ENCODE measurements at regions not wholly inside any gene's neighbourhood (a gene's known extent, or its start where the extent isn't known, plus 50 kb on each side); places are given as distances from the start of the nearest gene placed in this dataset.
"Not testable (repeated sequence)": the region's sequence is repeated elsewhere in the genome, so short reads cannot be mapped to it uniquely, and the experiment has no call there.

DNA sequence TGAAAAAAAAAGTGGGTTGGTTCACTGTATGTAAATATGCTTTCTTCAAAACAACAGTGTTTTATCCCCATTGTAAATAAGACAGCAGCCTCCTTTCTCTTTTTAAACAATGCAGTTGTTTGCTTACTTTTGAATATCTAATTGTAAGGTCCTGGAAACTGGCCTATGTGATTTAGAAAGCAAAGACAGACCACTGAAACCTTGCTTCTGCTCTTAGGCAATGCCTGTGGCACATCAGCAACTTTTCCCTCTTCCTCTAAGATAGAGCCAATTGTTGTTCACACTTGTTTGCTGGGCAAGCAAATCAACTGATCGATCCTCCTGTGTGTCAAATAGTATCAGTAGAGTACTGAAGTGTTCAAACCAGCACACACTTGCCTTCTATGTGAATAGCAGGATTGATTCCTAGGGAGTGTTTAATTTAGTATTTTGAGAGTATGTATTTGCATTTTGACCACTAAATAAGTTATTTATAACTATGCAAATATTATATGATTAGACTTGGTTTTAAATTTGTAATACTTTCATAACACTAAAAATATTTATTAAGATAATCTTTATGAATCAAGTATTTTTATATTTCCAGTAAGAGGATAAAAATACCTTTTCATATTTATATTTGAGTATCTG is 55.4 kb upstream of the GRPR start:
- no peak for DNase-seq

DNA sequence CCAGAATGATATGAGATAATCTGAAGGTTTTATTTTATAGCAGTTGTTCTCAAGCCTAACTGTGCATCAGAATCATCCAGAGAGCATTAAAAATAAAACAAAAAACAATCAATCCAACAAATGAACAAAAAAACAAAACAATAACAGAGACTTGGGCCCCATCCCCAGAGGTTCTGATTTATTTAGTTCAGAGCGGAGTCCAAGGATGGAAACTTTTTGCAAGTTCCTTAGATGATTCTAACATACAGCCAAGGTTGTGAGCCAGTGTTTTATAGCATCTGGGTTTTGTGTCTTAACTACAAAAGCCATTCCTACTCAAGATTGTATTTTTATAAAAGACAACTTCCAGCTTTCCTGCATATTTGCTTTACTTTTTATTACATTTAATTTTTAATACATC is 59.4 kb upstream of the GRPR start:
- no peak for DNase-seq

DNA sequence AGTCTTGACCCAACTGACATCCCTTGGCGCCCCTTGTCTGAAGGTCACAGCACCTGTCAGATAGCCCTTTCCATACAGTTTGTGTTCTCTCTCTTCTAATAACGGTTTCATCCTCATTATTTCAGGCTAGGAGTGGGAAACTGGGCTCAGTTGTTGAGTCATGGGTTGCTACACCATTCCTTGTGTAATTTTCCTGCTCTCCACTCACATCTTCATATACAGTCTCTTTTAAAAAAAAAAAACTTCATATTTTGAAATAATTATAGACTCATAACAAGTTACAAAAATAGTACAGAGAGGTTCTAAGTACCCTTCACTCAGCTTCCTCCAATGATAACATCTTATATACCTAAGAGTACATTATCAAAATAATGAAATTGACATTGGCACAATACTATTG is 60.2 kb upstream of the GRPR start:
- no peak for DNase-seq

DNA sequence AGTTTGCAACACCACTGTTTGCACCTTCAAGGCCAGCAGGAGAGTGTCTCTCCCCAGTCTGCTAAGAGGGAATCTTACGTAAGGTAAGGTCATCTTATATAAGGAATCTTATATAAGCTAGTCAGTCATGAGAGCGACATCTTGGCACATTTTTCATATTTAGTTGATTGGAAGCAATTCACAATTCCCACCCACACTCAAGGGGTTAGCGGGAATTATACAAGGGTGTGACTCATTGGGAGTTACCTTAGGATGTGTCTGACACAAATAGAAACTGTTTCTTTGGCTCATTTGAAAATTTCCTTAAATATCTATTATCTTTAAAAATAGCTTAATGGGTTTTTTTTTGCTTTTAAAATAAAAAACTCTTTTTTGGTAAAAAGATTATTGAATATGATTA is 62.1 kb upstream of the GRPR start:
- DNase-seq: no peak

DNA sequence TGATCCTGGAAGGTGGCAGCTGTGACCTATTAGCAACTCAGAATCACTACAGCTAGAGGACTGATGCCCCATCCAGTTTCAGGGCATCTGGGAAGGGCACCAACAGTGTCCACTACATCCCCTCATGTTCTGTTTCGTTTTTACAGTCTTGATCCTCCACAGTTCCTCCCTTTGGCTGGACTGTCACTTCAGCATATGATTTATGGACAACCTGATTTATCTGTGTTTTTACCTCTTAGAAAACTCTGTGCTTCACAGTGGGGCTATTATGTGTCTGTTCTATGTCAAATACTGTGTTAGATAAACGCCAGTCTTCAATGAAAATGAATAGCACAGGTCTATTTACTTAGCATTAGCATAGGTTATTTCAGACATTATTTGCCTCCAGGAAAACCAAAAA is 63.1 kb upstream of the GRPR start:
- no peak for DNase-seq

DNA sequence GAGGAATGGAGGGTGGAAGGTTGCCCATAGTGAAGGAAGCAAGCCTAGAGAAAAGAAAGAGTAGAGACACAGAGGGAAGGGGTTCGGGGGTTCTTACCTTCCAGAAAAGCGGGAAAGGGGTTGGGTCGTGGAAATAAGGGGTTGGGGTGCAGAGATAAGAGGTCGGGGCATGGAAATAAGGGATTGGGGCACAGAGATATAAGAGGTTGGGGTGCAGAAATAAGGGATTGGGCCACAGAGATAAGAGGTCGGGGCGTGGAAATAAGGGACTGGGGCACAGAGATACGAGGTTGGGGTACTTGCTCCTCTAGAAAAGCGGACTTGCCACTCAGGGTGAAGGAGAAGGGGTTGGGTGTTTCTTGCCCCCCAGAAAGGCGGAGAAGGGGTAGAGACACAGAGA is 74.2 kb upstream of the GRPR start:
- not testable (repeated sequence) for DNase-seq

DNA sequence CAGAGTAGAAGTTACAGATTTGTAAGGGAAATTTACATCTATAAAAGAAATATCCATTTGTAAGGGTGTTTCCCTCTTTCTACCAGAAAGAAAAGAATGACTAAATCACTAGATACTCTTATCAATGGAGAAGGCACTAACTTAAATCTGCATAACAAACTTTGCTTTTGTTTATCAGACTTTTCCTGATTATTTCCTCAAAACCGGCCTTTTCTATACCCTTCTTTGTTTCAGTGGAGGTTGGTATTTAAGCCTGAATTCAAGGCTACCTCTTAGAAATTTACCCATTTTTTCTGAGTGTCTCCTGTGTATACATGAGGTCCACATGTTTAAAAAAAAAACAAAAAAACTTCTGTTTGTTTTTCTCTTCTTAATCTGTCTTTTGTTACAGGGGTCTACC is 80.4 kb upstream of the GRPR start:
- DNase-seq: no peak

DNA sequence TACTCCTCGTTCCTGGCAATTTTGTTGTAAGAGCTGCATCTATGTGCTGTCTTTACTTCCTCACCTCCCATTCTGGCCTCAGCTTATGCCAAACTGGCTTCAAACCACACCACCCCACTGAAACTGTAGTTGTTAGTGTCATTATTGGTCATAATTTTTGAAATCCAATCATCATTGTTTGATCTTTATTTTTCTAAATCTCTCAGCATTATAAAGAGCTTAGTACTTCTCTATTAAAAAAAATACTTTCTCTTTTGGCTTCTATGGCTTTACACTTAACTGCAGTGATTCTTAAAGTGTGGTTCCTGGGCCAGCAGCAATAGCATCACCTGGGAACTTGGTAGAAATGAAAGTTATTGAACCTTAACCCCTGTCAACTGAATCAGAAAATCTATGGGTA is 83.5 kb upstream of the GRPR start:
- DNase-seq: no peak

DNA sequence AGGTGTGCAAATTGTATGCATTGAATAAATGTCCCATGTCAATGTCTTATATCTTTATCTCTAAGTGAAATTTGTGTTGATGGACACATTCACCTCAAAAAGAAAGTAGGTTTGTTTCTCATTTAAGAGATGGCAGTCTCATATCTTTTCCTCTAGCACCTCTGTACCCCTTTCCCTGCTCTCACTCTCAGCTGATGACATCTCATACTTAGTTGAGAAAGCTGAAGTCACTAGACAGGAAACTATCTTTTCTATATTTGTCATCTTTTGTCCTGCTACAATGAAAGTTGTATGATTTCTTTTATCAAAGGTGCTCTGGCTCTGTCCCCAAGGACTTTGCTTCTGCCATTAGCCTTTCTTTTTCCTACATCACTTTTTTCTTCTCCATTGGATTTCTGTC is 84.0 kb upstream of the GRPR start:
- no peak for DNase-seq

DNA sequence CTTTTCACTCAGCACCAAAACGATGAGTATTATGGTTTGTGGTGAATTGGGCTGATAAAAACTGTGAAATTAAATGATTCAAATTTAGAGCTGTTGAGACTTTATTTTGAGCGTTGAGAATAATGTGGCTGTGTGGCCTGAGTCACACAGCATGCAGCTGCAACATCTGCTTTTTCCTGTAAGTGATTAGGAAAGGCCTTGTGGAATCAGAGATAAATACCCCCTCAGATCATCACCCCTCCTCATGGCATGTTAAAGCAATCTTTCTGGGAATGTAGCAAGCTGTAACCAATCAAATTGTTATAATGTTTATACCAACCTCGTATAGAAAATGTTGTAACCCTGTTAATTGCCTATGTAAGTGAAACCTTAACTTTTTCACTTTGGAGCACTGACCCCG is 90.0 kb upstream of the GRPR start:
- no peak for DNase-seq

DNA sequence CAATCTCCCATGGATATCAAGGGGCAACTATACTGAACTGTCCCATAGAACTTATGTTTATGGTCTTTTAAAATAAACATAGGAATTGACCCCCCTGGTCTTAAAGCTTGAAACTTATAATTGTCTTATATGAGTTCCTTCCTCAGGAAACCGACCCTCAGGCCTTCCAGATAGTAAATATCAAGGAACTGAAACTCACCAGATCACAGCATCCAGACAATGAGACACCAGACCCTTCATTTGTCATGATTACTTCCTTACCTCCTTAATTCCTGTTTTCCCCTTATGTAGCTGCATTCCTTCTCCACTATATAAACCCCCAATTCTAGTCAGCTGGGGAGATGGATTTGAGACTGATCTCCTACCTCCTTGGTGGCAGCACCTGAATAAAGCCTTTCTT is 94.8 kb upstream of the GRPR start:
- no peak for DNase-seq

DNA sequence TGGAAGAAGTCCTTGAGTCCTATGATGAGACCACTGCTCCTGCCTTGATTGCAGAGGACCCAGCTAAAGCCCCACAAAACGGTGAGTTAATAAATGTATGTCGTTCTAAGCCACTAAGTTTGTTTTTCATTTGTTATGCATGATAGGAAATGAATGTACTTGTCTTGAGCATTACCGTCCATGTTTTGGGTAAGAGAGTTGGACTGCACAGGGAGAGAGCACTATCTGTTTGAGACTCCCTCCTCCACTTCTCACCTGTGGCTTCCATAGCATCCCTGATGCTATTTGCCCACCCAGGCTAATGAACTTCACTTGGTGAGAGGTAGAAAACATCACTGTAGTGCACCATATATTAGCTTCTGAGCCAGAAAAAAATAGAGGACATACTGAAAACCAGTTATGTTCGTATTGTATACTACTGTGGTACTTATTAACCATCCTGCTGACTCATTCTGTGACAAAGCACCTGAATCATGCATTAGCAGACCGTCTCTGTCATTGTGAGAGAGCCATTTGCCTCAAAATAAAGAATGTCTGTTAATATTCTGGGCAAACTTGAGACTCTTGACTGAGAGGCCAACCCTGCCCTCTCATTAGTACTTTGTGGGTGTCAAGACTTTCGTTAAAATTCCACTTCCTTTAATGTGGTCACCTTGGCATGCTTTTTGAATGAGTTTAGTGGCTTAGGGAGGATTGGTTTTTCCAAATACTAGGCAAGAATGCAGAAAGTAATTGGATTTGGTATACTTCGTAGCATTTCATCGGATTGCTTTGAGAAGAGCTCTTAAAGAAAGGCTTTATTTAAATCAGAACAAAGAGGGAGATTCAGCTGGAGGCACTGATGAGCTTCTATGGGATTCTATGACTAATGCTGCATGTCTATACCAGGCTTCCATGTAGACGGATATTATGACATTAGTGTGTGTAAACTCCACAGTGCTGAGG is 99.3 kb upstream of the GRPR start:
- DNase-seq: no peak

DNA sequence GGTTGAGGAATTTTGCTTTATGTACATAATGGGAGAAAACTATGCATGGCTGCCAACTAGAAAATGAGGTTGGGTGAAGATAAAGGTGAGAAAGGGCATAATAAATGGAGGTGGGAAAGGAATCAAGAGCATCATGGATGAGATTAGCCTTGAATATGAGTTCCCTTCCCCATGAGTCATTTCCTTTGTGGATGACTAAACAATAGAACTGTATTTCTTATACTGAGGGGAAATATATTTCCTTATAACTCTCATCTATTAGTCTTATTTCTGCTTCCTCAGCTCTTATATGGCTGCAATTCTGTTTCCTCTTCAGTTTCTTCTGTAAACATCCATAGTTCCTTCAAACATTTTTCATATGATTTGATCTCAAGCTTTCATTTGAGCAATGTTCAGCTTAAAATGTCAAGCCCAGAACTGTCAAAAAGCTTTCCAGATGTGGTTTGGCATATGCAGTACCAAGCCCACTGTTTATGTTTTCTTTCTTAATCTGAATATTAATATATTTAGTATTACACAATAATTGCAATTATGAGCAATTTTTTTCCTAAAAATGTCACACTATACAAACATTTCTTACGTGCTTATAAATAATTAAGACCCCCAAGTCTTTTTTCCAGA is 100.7 kb upstream of the GRPR start:
- no peak for DNase-seq

DNA sequence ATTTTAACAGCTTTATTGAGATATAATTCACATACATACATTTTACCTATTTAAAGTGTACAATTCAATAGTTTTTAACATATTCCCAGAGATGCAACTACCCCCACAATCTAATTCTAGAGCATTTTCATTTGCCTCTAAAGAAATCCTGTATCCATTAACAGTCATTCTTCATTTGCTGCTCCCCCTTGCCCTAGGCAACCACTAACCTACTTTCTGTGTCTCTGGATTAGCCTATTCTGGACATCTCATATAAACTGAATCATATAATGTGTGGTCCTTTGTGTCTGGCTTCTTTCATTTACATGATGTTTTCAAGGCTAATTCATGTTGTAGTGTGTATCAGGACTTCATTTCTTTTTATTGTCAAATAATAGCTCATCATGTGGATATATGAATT is 105.1 kb upstream of the GRPR start:
- DNase-seq: no peak

DNA sequence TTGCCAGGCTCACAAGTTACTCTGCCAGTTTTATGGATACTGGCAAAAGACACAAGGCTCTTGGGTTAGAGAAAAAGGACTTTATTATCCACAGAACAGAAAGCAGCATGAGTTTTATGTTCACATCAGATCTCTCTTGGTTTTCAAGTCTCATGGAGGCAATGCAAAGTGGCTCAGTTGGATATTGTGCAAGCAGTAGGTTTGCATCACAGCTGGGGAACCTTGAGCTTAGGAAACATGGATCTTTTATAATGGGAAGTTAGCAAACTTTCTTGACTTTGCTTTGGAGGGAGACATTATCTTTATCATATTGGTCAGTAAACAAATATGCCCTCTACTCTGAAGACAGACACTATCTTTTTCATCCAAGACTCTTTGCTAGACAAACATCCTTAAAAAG is 109.2 kb upstream of the GRPR start:
- DNase-seq: no peak

DNA sequence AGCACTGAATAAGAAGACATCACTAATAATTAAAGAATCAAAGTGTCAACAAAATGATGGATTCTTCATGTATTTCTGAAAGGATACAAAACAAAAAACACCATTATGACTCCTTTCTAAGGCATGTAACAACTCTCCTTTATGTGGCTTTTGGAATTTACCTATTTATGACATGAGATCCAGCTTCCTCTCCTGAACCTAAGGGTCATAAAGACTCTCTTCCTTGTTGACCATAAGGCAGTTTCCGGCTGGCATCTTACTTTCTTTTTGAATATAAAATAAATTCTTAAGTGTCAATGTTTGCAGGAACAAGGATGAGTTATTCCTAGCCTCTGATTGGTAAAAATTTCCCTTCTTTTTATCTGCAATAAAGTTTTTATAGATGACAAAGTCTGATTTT is 111.1 kb upstream of the GRPR start:
- no peak for DNase-seq

DNA sequence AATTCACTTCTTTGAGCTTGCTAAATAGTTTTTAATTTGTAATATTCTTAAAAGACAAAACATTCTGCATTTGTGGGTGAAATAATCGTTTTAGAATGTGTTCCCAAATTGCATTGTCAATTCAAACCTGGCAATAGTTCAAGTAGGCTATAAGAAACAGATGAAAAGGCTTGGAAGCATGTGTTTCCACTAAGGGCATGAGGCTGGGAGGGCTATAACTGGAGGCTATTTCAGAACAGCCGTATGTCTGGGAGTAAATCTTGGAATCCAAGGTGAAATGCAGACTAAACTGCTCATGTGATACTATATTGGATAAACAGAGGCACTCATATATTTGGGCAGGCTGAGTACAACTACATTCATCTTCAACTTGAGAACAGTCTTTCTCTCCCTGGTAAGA is 117.4 kb upstream of the GRPR start:
- DNase-seq: no peak

DNA sequence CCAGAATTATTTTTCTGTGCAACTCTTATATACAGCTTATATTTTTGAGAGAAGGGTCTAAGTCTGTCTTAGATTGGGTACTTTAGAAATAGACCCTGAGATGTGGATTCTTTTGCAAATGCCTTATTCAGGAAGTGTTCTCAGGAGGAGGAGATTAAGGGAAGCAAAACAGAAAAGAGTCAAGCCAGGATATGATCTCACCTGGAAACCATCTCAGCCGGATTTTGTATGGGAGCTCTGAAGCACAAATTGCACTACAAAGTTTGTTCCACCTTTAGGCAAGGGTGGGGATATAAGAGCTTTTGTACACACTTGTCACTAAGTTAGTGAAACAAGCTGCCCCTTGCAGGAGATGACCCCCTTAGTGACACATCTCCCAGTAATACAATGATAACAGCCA is 121.2 kb upstream of the GRPR start:
- no peak for DNase-seq

DNA sequence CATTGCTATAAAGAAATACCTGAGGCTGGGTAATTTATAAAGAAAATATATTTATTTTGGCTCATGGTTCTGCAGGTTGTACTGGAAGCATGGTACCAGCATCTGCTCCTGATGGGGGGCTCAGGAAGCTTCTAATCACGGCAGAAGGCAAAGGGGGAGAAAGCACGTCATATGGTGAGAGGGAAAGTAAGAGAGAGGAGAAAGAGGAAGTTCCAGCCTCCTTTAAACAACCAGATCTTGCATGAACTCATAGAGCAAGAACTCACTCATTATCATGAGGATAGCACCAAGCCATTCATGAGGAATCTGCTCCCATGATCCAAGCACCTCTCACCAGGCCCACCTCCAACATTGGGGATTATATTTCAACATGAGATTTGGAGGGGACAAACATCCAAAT is 125.0 kb upstream of the GRPR start:
- DNase-seq: no peak

DNA sequence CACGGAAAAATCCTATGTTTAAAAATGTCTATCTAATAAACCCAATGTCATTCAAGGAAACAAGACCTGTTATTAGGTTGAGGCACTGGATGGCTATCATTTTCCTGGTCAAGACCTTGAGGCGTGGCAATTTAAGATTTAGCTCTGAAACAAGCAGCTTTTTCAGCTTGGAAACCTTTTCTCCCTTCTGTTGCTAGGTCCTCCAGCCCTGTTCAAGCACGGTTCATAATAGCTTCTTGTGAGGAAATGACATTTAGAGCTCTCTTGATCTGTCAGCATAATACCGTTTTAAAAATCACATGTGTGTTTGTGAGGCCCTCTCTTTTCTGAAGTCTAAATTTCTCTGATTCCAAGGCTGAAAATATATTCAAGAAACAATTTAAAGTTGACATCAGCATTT is 133.6 kb upstream of the GRPR start:
- DNase-seq: no peak

DNA sequence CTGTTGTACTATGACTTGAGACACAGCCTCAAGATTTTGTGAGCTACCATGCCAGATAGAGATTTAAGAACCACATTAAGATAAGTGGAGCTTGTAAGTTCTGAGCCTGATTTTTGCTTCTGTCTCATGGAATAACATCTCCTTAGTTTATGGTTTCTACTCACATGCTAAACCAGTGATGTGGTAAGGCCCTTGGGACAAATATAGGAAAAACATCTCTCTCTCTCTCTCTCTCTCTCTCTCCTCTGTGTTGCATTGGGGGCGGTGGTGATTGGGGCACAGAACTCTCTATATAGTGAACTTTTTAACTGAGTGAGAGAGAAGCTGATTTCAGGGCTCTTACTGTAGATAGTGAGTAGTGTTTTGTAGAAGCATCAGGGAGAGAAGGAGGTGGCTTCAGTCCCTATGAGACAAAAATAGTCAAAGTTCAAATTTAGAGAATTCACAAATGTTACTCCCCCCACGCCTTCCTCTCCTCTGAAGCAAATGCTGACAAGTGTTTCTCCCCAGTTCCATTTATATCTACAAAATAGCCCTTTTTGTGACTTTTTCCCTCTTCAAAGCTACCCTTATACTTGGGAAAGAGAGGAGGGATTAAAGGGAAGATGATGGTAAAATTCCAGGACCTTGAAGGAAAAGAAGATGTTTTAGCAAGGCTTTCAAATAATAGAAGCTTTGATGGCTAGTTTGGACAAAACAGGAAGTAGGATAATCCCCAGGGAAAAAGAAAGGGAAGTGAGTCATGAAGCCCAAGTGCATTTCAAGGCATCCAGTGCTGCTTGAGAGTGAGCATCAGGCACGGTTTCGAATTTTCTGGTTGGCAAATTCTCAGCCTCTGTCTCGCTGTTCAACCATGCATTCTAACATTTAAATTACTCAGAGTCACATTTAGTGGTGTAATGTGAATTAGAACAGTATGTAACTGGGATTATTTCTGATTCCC is 134.3 kb upstream of the AP1S2 start:
- DNase-seq: peak; percentile 0

DNA sequence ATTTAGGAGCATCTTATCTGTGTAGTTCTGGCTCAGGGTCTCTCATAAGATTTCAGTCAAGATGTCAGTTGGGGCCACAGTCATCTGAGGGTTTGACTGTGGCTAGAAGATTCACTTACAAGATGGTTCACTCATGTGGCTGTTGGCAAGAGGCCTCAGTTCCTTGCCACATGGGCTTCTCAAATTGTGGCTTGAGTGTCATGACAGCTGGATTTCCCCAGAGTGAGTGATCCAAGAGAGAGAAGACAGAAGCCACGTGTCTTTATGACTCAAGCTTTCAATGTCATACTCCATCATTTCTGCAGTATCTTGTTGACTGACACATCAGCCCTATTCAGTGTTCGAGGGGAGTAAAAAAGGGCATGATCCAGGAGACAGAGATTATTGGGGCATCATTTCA is 131.3 kb upstream of the AP1S2 start:
- DNase-seq: no peak

DNA sequence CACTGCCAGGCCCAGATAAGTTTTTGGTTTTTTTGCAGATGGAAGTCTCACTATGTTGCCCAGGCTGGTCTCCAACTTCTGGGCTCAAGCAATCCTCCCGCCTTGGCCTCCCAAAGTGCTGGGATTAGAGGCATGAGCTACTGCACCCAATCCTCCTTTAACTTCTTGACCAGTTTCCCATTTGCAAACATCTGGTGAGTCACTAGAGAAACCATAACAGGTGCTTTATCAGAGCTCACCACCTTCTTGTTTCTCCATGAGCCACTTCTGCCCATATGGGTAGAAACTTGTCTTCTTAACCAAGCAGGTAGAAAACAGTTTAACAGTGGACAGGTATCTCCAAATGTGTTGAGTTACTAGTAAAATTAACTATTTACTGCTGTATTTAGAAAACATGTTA is 128.4 kb upstream of the AP1S2 start:
- DNase-seq: no peak

Measured in NCI-H2171 treated with DMSO at 0.1 percent for 48 hours (cell line).